ENCODE measurements at regions not wholly inside any gene's neighbourhood (a gene's known extent, or its start where the extent isn't known, plus 50 kb on each side); places are given as distances from the start of the nearest gene placed in this dataset.

DNA sequence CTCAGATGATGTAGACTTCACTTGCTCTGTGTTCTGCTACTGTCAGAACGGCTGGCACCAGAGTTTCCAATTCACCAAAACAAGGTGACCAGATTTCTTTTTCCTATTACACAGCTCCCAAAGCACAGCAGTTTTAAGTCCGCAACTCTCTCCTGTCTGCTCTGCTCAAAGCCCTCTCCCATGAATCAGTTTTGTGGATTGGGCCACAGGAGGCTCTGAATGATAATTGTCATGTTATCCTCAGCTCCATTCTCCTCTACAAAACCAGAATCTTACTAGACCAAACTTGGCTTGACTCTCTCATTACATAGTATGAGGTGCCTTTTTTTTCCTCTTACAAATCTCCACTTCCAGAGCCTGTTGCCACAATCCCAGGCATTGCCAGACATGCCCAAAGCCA is 223.5 kb downstream of the SNX13 start:
- no peak for DNase-seq (ENCODE audit: low read depth)
- H3K4me3 ChIP-seq (ENCODE audit: low read depth, low read length) = no peak overlapping the region
- TF ChIP-seq, protein P1, sequence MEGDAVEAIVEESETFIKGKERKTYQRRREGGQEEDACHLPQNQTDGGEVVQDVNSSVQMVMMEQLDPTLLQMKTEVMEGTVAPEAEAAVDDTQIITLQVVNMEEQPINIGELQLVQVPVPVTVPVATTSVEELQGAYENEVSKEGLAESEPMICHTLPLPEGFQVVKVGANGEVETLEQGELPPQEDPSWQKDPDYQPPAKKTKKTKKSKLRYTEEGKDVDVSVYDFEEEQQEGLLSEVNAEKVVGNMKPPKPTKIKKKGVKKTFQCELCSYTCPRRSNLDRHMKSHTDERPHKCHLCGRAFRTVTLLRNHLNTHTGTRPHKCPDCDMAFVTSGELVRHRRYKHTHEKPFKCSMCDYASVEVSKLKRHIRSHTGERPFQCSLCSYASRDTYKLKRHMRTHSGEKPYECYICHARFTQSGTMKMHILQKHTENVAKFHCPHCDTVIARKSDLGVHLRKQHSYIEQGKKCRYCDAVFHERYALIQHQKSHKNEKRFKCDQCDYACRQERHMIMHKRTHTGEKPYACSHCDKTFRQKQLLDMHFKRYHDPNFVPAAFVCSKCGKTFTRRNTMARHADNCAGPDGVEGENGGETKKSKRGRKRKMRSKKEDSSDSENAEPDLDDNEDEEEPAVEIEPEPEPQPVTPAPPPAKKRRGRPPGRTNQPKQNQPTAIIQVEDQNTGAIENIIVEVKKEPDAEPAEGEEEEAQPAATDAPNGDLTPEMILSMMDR (IDR thresholded peaks at IDR 0.05; ENCODE audit: control insufficient read depth, extremely low read depth, insufficient read depth) = no peak

DNA sequence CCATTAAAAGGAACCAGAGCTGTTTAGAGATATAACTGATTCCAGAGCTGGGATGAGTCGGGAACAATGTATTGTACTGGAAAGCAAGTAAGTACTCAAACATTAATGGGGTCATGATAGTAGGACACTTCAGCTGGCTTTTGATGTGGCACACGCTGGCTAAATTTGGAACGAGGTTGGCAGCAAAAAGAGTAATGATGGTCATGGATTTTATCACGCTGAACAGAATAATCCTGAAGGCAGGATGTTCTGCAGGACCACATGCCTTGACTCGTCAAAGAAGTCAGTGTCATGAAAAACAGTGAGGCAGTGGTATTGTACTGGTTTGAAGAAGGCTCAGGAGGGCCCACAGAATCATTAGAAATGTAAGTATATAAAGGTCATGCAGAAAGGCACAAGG is 220.3 kb downstream of the SNX13 start:
- no peak for DNase-seq (ENCODE audit: low read depth)
- TF ChIP-seq, protein P1 (IDR thresholded peaks at IDR 0.05; ENCODE audit: control insufficient read depth, extremely low read depth, insufficient read depth) = no peak
- H3K4me3 ChIP-seq (ENCODE audit: low read depth, low read length) = no peak overlapping the region

GRCh38 chr7:17721736-17722285 is 218.5 kb downstream of the SNX13 start:
- no peak for DNase-seq (ENCODE audit: low read depth)
- TF ChIP-seq, protein P1 (IDR thresholded peaks at IDR 0.05; ENCODE audit: control insufficient read depth, extremely low read depth, insufficient read depth) = no peak
- H3K4me3 ChIP-seq (ENCODE audit: low read depth, low read length) = no peak overlapping the region

DNA sequence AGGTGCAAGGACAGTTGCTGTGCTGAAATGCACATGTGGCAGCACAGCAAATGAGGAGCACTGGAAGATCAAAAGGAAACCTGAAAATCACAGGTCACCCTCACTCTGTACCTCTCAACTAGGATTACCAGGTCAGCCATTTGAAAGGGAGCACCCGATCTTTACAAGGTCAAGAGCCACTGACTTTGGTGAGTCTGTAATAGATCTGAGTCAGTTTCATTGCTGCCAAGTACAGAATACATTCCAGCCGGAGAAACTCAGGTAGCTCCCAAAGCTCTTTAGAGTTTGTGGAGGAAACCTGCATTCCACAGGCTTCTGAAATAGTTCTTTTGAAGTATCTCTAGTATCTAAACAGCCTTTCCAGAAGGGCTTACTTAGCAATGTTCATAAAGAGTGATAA is 217.5 kb downstream of the SNX13 start:
- no peak for DNase-seq (ENCODE audit: low read depth)
- no peak overlapping the region for H3K4me3 ChIP-seq (ENCODE audit: low read depth, low read length)
- TF ChIP-seq, protein P1 (IDR thresholded peaks at IDR 0.05; ENCODE audit: control insufficient read depth, extremely low read depth, insufficient read depth) = no peak

DNA sequence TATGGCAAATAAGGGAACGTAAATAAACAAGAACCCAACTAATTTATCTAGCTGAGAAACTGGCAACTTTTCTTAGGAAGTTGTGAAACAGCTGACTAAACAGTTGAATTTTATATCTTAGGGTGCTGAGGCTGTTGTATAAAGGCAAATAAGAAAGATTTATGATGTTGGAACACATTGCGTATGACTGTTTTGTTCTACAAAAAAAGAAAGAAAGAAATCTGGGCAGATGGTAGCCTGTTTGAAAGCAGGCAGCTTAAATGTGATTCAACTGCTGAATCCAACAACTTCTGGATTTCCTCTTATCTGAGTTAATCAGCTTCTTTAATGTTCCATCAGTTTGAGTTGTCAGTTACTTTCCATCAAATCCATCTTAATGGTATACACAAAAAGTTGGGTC is 214.5 kb downstream of the SNX13 start:
- TF ChIP-seq, protein P1 (IDR thresholded peaks at IDR 0.05; ENCODE audit: control insufficient read depth, extremely low read depth, insufficient read depth) = no peak
- DNase-seq (ENCODE audit: low read depth) = peak; percentile 28
- H3K4me3 ChIP-seq (ENCODE audit: low read depth, low read length) = no peak overlapping the region

DNA sequence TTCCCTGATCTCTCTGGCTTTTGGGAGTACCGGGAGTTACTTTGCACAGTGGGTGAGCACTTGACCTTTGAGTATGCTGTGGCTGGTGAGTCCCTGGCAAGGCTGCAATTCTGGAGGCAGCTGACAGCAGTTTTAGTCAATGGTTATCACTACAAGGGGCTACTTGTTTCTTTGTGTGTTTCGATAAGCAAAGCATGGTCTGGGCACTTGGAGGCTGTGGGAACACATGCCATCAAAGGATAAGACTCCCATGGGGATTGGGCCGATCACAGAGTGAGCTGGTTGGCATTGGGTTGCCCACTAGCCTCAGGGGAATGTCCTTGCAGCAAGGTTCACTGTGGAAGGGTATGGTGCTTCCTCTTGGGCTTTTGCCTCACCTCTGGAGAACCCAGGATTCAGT is 208.2 kb downstream of the SNX13 start:
- TF ChIP-seq, protein P1 (IDR thresholded peaks at IDR 0.05; ENCODE audit: control insufficient read depth, extremely low read depth, insufficient read depth) = no peak
- H3K4me3 ChIP-seq (ENCODE audit: low read depth, low read length) = no peak overlapping the region
- no peak for DNase-seq (ENCODE audit: low read depth)
